ENCODE measurements at regions not wholly inside any gene's neighbourhood (a gene's known extent, or its start where the extent isn't known, plus 50 kb on each side); places are given as distances from the start of the nearest gene placed in this dataset.

DNA sequence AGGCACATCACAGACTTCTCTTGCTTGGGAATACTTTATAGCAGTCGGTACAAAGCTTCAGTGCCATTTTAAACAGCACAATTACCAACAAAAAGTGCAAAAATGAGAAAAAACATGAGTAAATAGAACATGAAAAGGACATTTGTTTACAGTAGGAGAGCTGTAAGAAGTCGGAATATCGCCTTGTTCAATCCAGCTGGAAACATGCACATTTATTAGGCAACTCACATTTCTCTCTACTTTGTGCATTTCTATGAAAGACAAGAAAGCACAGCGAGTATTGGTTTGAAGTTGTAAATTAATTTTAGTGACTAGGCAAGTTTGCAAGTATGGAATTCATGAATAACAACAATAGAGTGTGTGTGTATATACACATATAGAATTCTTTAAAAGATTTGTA lies 484.7 kb downstream of the DACH1 start:
- no peak for ATAC-seq
- intact Hi-C loops (cut with DNase I), result no loop called here

DNA sequence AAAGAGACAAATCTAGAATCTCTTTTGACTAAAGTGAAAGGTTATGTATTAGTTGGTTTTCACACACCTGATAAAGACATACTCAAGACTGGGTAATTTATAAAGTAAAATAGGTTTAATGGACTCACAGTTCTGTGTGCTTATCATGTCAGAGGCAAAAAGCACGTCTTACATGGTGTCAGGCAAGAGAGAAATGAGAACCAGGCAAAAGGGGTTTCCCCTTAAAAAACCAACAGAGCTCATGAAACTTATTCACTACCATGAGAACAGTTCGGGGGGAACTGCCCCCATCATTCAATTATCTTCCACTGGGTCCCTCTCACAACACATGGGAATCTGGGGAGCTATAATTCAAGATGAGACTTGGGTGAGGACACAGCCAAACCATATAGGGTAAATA lies 486.8 kb downstream of the DACH1 start:
- H3K36me3 ChIP-seq, result no peaks in the 10 kb centered on the region
- no peaks in the 10 kb centered on the region for H3K27me3 ChIP-seq (ENCODE audit: low read depth)
- H3K4me3 ChIP-seq, result no peak overlapping the region
- peaks cover 4% of the 10 kb centered on the region for H3K4me1 ChIP-seq
- DNase-seq (no peak), ATAC-seq (no peak)
- peaks cover 3% of the 10 kb centered on the region for H3K9me3 ChIP-seq
- TF ChIP-seq, protein P1, sequence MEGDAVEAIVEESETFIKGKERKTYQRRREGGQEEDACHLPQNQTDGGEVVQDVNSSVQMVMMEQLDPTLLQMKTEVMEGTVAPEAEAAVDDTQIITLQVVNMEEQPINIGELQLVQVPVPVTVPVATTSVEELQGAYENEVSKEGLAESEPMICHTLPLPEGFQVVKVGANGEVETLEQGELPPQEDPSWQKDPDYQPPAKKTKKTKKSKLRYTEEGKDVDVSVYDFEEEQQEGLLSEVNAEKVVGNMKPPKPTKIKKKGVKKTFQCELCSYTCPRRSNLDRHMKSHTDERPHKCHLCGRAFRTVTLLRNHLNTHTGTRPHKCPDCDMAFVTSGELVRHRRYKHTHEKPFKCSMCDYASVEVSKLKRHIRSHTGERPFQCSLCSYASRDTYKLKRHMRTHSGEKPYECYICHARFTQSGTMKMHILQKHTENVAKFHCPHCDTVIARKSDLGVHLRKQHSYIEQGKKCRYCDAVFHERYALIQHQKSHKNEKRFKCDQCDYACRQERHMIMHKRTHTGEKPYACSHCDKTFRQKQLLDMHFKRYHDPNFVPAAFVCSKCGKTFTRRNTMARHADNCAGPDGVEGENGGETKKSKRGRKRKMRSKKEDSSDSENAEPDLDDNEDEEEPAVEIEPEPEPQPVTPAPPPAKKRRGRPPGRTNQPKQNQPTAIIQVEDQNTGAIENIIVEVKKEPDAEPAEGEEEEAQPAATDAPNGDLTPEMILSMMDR (IDR thresholded peaks at IDR 0.05), result no peak
- H3K27ac ChIP-seq, result no peak overlapping the region
- intact Hi-C loops (cut with DNase I), result no loop called here

More for the DNA sequence above, 484.7 kb downstream of the DACH1 start:
- no peaks in the 10 kb centered on the region for H3K27me3 ChIP-seq (ENCODE audit: low read depth)
- TF ChIP-seq, protein P1 (IDR thresholded peaks at IDR 0.05), result no peak
- H3K4me3 ChIP-seq, result no peak overlapping the region
- peaks cover 4% of the 10 kb centered on the region for H3K4me1 ChIP-seq
- DNase-seq, result no peak
- H3K9me3 ChIP-seq, result peaks cover 3% of the 10 kb centered on the region
- no peaks in the 10 kb centered on the region for H3K36me3 ChIP-seq
- no peak overlapping the region for H3K27ac ChIP-seq

DNA sequence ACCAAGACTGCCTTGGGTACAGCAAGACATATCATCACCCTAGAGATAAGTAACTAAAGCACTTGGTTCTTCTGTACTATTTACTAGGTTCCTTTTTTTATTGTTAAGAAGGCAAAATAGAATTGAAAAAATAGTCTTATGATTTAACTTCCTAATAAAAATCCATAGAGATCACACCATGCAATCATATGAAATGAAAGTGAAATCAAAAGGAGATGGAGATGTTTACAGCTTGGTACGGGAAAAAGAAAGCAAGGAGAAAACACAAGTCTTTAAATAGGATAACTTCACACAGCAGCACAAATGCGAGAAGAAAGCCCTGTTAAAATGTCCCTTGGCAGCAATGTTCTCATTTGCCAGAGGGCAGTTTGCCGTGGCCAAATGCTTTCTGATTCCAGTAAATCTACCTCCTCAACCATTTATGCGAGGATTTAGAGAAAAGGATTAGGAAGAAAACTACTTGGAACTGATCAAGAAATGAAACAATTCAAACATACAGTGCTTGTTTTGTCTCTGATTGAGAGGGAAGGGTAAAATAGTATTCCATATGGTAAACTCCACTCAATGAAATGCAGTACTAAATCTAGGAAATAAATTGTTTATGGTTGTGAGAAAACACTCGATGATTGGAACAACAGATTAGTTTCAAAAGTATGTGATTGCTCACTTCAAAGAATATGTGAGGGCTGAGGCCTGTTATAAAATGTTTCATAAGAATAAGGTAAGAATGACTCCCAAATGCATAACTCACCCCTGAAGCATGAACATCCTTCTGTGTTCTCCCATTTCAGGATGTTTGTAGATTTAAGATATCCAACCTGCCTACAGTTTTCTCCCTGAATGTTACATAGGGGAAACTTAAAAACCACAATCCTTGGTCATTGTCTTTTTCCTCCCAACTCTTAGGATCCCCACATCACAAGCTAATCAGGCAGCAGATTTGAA lies 487.8 kb downstream of the DACH1 start:
- peak overlapping the region; percentile 79 for H3K27ac ChIP-seq
- H3K36me3 ChIP-seq, result no peaks in the 10 kb centered on the region
- H3K4me3 ChIP-seq, result peak overlapping the region; percentile 32
- peaks cover 2% of the 10 kb centered on the region for H3K9me3 ChIP-seq
- H3K27me3 ChIP-seq (ENCODE audit: low read depth), result no peaks in the 10 kb centered on the region
- intact Hi-C loops (cut with DNase I), result no loop called here
- ATAC-seq (no peak), DNase-seq (no peak)
- H3K4me1 ChIP-seq, result peaks cover 4% of the 10 kb centered on the region
- TF ChIP-seq, protein P1 (IDR thresholded peaks at IDR 0.05), result no peak

DNA sequence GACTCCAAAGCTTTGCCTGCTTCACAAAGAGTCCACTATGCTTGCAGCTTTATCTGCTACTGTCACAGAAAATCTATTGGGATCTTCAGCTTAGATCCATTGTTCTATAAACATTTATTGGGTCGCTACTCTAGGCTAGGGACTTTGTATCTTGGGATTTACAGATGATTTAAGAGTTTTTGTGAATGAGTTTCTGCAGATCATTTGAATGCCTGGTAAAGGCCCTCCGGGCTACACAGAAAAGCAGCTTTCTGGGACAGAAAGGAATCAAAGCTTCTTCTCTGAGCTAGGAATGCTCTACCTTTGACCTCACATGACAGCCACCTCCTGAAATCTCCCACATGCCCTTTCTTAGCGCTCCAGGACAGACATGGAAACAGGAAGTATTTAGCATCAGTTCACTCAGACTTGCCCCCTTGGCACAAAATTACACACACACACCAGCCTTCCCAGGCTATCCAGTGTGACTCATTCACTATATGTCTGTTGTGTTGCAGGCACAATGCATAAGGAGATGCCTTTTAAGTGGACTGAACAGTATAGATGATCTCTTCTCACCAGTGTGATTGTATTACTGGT lies 492.4 kb downstream of the DACH1 start:
- Histone ChIP-seq H3K4me1 (peaks cover under 1% of the 10 kb centered on the region), H3K4me3 (no peak overlapping the region), H3K27me3 (ENCODE audit: low read depth) (no peaks in the 10 kb centered on the region), H3K27ac (no peak overlapping the region), H3K9me3 (no peaks in the 10 kb centered on the region), H3K36me3 (no peaks in the 10 kb centered on the region)
- ATAC-seq (no peak), DNase-seq (no peak)
- intact Hi-C loops (cut with DNase I), result no loop called here
- TF ChIP-seq, protein P1 (IDR thresholded peaks at IDR 0.05), result no peak

DNA sequence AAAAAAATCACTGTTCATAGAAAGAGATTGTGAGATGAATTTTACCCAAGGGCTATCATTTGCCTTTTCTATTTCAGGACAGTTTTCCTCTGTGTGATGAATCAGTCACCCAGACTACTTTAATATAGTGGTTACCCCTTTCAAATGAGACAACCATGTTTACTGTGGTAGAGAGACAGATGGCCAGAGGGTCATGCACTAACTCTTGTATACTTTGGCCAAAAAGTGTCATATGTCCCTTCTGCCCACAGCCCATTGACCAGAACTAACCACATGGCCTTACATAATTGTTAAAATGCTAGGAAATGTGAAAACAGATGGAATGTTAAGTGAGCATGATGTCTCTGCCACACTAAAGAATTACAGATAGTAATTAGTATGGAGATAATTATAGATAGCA lies 498.7 kb downstream of the DACH1 start:
- ATAC-seq, result no peak
- Histone ChIP-seq H3K9me3 (no peaks in the 10 kb centered on the region), H3K27ac (no peak overlapping the region), H3K4me1 (no peaks in the 10 kb centered on the region), H3K36me3 (no peaks in the 10 kb centered on the region), H3K27me3 (ENCODE audit: low read depth) (no peaks in the 10 kb centered on the region), H3K4me3 (no peak overlapping the region)
- intact Hi-C loops (cut with DNase I), result no loop called here
- TF ChIP-seq, protein P1 (IDR thresholded peaks at IDR 0.05), result no peak
- no peak for DNase-seq
